ENCODE measurements at regions not wholly inside any gene's neighbourhood (a gene's known extent, or its start where the extent isn't known, plus 50 kb on each side); places are given as distances from the start of the nearest gene placed in this dataset.

GRCh38 chr7:77476871-77477270, 60.2 kb upstream of the PTPN12 start:
- WGBS (ENCODE audit: insufficient coverage, insufficient replicate concordance, low lambda C conversion rate, missing lambda C conversion rate) = 55% methylated on average over 3 of the region's 3 CpGs
- H3K36me3 ChIP-seq (ENCODE audit: control insufficient read depth in 2 of 2, insufficient read depth in 2 of 2, low read length in 1 of 2) = no peaks in the 10 kb centered on the region
- H3K4me2 ChIP-seq (ENCODE audit: control insufficient read depth, insufficient read depth) = no peak overlapping the region
- RAD21 ChIA-PET (ENCODE audit: unreplicated experiment) = interaction anchor here (1.8 kb wide), 1 partner anchor 10 kb away, joined by 5 read pairs; no protein-coding TSS in a partner anchor
- intact Hi-C loops (cut with micrococcal nuclease; ENCODE audit: unreplicated experiment) = no loop called here
- H3K79me2 ChIP-seq (ENCODE audit: control insufficient read depth, insufficient read depth, low read length) = no peaks in the 10 kb centered on the region
- FAIRE-seq (no peak), ATAC-seq (no peak), DNase-seq (ENCODE audit: low read depth, low spot score) (no peak)
- POLR2A ChIA-PET = interaction anchor here (0.5 kb wide), 1 partner anchor 96 kb away, joined by 7 read pairs; no protein-coding TSS in a partner anchor
- no peak overlapping the region for H3K9ac ChIP-seq (ENCODE audit: control insufficient read depth, insufficient read depth, low read length)
- BruUV-seq (replicated peaks) = no TSS peak
- CTCF ChIA-PET = no interaction called here
- H2AFZ ChIP-seq (ENCODE audit: control insufficient read depth, low read depth, low read length) = no peak overlapping the region
- H3K27me3 ChIP-seq (replicated peaks in 1 of 2; ENCODE audit: control insufficient read depth in 2 of 2, insufficient read depth in 2 of 2, low read length in 1 of 2) = no peaks in the 10 kb centered on the region
- H3K4me3 ChIP-seq = no peak overlapping the region
- no peaks in the 10 kb centered on the region for H3K9me3 ChIP-seq (replicated peaks; ENCODE audit: control insufficient read depth, insufficient read depth, low read length)
- H4K20me1 ChIP-seq (ENCODE audit: control insufficient read depth, insufficient read depth) = no peaks in the 10 kb centered on the region
- in situ Hi-C loops (cut with MboI) = no loop called here
- no peaks in the 10 kb centered on the region for H3K4me1 ChIP-seq (ENCODE audit: control insufficient read depth, insufficient read depth, low read length)
- H3K27ac ChIP-seq (ENCODE audit: control insufficient read depth, insufficient read depth) = no peak overlapping the region
- SMC1A ChIA-PET (ENCODE audit: uncharacterized antibody, unreplicated experiment) = interaction anchor here (0.8 to 1.8 kb wide), 4 partner anchors 10 to 20 kb away, joined by 3 to 8 read pairs (median 4); no protein-coding TSS in a partner anchor
- TF ChIP-seq KDM1A (IDR thresholded peaks at IDR 0.05; ENCODE audit: borderline replicate concordance) (no peak), NFXL1 (IDR thresholded peaks at IDR 0.05; ENCODE audit: borderline replicate concordance) (no peak), RB1 (IDR thresholded peaks at IDR 0.05; ENCODE audit: borderline replicate concordance) (no peak), CBX3 (IDR thresholded peaks at IDR 0.05; ENCODE audit: borderline replicate concordance, low read depth) (no peak), IRF3 (IDR thresholded peaks at IDR 0.05) (no peak), POLR2AphosphoS5 (IDR thresholded peaks at IDR 0.05; ENCODE audit: low read length) (no peak), STAT1 (conservative IDR thresholded peaks at IDR 0.05) (no peak), ZNF592 (IDR thresholded peaks at IDR 0.05) (no peak), ZBTB33 (IDR thresholded peaks at IDR 0.05) (no peak), POU2F2 (IDR thresholded peaks at IDR 0.05; ENCODE audit: borderline replicate concordance, low read depth, low read length) (no peak), PBX3 (IDR thresholded peaks at IDR 0.05; ENCODE audit: insufficient replicate concordance, low read depth, low read length) (no peak), POLR2A (IDR thresholded peaks at IDR 0.05; ENCODE audit: low read depth, low read length) (no peak)

Measured in GM12878 (cell line).